RPMI7951 (cell line): ENCODE measurements at regions not wholly inside any gene's neighbourhood (a gene's known extent, or its start where the extent isn't known, plus 50 kb on each side); places are given as distances from the start of the nearest gene placed in this dataset.

Experiments used
- DNase-seq: peaks from one replicate; pipeline ENCODE4 v3.0.0-alpha.2; 2012; ENCODE audit warnings: low read depth

DNA sequence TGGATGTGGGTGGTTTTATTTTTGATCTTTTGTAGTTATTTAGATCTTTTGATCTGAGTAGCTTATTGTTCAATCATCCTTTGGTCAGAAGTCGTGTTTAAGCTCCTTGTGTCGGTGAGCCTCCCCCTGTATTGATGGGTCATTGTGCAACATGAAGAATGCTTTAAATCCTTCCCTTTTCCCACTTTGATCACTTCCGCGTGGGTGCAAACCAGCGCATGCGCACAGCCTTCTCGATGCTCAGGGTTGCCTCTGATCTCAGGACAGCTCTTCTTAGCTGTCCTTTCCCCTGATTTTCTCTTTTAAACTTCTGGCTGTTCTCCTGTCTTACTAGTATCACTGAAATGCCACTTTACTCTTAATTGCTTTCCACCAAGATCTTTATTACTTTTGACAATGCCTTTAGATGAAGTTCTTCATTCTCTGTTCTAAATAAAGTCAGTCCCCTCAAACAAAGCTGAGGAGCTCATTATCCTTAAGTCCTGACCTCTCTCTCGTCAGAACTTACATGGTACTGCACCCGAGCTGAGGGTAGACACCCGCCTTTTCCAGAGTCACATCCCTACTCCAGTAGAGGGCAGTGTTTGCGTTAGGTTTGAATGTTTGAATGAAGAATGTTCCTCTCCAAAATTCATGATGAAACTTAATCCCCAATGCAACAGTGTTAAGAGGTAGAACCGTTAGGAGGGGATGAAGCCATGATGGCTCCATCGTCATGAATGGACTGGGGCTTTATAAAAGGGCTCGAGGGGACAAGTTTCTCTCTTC is 547.9 kb upstream of the TMPRSS15 start:
- DNase-seq, result no peak

DNA sequence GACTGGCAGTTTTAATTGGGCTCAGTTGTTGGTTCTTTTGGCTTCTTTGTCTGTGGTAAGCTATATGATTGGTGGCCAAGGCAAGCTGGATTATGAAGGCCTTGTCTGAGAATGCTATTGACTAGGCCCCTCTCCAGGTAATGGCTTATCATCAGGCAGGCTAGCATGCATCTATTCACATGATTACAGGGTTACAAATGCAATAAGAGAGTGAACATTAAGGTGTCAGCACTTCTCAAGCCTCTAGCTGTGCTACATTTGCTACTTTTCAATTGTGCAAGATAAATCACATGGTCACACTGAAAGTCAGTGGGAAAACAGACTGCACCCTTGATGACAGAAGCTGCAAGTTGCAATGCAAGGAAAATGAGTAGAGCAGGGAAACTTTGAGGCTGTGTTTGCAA is 550.9 kb upstream of the TMPRSS15 start:
- DNase-seq, result no peak

DNA sequence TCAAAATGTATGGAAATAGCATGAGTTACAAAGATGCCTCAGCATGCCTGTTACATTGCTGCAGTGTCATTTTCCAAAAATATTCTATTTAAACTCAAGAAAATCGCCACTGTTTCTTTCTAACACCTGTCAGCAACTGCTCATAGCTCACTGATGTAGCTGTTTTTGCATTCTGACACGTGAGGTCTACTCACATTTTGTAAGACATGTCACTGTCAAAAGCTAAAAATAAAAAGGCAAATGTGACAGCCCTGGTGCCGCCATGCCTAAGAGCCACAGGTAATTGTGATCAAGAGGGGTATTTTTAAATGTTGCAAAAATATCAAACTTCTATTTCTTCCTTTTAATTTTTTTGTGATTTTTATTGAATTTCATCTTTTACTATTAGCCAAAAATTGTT is 556.2 kb upstream of the TMPRSS15 start:
- no peak for DNase-seq

DNA sequence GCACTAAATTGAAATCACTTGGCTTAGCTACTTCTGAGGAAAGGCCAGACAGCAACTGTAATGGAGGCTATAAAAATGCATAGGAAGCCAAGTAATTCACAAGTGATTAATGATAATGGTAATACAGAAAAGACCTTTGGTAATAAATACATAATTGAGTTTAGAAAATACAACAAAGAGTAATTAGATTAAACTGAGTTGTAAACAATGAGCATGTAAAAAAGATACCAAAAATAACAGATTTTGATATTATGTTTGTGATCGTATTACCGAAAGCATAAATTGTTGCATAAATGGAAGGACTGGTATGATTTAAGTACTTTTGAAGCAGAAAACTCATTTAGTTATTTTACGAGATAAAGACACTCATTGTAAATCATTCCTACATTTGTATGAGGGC is 556.7 kb upstream of the TMPRSS15 start:
- DNase-seq, result no peak

DNA sequence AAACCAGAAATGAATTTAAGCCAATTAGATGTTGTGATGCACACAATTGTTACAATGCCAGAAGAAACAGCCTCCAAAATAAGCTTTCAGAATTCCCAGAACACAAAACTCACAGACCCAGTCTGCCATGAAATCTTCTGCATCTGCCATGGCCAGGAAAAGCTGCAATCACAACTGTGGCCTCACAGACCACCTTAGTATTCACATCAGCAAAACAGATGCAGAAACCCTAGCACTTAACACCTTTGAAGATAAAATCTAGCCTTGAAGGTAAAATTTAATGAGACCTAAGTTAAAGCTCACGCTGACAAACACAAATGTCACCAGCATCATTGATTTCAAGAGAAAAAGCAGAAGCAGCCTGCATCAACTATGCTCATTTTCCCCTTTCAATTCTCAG is 566.8 kb upstream of the TMPRSS15 start:
- DNase-seq, result no peak

DNA sequence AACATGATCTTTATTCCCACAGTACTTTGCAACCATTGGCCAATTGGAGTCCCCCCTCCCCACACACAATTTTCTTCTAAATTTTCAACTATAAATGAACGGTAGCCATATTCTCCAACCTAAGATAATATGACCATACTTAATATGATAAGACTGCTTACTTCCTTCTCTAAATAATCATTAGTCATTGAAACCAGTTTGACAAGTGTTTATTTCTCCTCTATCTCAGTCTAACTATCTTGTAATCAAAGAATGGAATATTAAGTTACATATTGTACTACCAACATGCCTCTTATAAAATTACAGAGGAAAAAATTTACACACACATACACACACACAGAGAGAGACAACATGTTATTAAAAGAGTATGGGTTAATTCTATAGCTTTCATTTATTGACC is 567.4 kb upstream of the TMPRSS15 start:
- DNase-seq, result no peak

DNA sequence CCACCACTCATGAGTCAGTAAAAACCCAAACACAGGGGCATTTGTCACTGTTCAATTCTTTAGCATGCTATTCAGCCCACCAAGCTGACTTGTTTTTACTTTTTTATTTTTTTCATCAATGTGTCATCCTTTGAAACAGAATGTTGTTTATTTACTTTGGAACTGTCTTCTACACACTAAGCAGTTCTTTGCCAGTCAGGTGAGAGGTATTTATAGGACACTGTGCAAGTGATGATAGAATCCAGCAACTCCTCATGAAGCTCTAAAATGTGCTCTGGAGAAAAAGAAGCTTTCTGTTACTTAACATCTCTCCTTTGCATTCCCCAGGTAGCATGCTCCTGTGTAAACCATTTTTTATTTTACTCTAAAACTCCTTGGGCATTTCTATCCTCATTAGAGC is 582.0 kb upstream of the TMPRSS15 start:
- no peak for DNase-seq

DNA sequence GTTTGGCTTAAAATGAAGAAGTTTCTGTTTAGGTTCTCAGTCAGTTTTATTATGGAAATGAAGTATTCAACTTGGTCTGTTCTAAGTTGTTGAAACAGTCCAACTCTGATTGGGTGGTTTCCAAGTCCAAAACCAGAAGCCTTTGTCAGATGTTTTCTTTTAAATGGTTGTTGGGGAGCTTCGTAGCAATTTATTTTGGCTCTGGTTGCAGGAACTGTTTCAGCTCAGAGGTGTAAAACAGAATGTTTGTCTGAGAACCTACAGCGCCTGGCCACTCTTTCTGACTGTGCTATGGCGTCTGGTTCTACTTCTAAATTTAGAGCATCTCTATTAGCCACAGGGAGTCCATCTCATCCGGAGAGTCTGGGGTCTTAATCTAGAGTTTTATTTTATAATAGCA is 582.6 kb upstream of the TMPRSS15 start:
- DNase-seq, result no peak

DNA sequence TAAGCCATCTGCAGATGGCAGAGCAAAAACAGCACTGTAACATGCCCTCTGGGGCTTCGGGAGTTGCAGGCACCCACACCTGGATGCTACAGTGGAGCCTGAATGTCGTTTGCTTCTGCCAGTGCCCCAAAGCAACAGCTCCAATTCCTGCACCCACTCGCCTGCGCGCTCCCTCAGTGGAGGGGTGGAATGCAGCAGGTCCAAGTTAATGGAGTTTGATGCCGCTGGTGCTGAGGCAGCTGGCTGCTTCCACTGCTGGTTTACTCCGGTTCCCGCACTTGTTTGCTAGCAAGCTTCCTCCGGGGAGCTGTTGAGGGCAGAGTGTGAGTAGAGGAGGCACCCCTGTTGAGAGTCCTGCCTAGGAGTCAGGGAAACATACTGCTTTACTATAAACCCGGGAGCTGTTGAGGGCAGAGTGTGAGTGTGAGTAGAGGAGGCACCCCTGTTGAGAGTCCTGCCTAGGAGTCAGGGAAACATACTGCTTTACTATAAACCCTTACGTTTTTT is 584.0 kb upstream of the TMPRSS15 start:
- no peak for DNase-seq

DNA sequence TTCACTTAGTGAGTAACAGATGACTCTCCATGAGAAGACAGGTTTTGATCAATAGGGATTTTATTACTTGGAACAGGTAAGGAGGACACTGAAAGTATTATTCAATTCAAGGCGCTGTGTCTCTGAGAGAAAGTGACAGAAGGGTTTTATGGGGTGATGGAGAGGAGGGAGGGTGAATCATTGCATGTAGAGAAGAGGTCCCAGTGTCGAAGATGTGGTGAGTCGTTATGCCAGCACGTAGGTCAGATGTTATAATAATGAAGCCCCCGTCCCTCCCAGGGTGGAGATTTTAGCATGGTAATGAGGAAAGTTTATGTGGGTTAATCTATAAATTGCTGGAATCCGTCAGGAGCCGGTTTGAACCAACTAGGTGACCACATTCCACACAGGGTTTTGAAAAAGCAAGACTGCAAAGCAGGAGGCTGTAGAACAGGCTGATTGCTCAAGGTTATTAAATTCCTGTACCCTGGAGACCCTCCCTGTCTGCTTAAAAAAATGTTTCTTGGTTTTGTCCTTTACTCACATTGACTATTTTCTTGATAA is 586.4 kb upstream of the TMPRSS15 start:
- no peak for DNase-seq

DNA sequence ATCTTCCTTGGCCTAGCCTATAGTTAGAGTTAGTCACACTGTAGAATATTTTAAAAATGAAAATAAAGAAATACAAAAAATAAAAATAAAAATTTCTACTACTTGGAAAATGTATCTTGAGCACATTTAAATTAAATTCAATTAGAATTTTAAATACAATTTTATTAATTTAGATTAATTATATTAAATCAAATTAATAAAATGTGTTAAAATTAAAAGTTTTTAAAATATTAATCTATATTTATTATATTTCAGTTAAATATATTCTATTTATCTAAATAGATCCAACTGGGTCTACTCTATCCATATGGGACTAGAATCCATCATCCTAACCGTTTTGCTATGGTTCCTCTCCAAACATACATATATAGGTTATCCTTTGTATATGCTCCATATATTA is 588.3 kb upstream of the TMPRSS15 start:
- no peak for DNase-seq

DNA sequence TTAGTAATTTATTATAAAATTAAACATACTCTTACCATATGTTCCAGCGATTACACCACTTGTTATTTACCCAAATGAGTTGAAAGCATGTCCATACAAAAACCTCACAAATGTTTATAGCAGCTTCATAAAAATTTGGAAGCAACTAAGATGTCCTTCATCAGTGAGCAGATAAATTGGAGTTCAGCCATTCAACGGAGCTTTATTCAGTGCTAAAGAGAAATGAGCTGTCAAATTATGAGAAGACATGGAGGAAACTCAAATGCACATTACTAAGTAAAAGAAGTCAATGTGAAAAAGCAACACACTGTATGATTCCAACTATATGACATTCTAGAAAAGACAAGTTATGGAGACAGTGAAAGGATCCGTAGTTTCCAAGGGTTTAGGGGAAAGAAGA is 606.7 kb upstream of the TMPRSS15 start:
- DNase-seq, result no peak

DNA sequence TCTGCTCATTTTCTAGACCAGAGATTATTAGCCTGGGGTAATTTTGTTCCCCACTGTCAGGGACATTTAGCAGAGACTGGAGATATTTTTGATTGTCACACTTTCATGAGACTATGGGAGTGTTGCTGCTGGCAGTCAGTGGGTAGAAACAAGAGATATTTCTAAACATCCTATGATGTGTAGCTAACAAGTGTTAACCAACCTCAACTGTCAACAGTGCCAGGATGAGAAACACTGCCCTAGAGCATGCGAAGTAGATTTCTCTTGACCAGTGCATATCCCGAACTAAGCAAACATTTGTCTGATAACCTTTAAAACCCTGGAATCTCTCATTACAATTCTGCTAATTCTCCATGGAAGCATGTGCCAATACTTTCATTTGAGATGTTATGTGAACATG is 607.4 kb upstream of the TMPRSS15 start:
- DNase-seq, result no peak

DNA sequence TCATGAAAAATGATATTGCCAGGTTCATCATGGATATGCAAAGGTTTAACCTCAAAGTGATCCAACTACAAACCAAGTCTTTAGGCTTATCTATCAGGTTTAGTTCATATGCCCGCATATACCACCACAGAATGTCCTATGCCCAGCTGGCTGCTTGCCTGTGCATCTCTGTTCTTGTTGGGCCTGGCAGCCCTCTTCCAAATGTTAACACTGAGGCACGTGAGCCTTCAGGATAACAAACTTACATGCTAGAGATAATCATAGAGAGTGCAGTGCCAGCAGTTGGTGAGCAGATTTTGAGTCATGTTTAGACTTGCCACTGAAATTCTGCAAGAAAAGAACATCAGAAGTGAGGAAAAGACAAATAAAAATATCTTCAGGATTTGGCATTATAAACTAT is 607.9 kb upstream of the TMPRSS15 start:
- no peak for DNase-seq

DNA sequence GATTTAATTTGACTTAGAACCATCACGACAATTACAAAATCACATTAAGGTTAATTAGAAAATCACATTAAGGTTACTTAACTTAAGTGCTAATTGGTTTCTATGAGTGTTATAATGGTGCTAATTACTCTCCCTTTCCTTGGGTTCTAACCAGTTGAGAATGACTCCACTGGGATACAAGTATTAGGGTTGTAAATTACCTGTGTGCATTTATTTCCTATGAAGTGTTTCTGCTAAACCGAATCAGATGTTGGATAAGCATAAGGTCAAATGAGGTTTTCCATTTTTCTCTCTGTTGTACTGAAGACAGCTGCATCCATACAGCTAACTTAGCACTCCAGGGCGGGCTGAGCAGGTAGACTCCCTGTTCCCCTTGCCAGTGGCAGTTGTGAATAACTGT is 610.3 kb upstream of the TMPRSS15 start:
- DNase-seq, result no peak

DNA sequence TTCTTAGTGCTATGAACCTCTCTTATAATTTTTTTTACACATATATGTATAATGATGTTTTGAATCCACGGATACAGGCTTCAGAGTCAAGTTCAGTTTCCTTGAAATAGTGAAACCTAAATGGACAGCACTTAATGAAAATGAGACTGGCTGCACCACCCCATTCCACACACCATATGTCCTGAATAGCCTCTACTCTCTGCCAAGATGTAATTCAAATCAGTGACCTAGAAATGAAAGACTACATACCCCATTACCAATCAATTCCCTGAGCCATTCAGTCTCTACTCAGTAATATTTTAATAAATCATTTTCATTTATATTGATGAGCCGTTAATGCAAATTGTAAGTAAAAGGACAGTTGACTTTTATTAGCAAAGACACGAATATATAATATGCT is 614.9 kb upstream of the TMPRSS15 start:
- no peak for DNase-seq

DNA sequence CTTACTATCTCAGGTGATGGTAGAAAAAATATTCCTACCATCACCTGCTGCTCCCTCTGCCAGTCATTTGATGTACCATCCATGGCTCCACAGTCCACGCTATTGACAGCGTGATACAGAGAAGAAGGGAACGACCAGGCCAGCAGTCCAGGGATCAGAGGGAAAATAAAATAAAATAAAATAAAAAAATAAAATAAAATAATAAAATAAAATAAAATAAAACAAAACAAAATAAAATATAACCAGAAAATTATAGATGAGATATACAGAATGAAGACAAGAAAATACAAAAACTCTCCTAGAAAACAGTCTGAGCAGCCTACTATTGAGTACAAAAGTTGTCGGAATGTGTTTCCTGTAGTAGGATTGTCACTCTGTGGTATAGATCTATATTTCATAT is 619.4 kb upstream of the TMPRSS15 start:
- DNase-seq, result no peak

DNA sequence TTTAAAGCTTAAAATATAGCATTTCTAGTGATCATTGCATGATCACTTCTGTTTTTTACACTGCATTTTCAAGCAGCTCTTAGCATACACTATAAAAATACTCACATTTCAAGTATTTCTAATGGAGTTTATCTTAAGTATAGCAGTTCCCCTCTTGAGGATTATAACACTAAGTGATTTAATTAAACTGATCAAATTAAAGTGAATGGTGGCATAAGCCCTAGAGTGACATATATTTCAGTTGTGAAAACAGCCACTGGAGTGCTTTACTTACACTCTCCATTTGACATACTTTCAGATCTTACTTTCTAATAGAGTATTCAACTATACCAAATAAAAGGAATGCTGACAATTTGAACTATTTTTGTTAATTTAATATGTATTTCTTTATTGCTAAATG is 623.3 kb upstream of the TMPRSS15 start:
- no peak for DNase-seq

DNA sequence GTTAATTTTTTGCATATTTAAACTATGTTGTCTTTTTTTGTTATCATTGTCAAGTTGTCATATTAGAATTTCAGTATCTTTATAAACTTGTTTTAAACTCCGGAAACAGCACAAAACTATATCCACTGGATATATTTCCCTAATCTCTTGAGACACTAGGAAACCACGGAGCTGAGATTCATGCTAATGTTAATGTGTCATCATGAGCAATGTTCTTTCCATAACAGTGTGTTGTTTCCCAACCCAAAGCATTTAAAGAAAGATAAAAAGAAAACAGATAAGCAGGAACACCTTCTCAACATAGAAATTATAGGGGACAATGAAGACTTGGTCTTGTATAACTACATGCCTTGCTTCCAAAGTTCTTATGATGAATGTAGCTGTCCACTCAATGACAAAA is 626.2 kb upstream of the TMPRSS15 start:
- DNase-seq, result no peak

DNA sequence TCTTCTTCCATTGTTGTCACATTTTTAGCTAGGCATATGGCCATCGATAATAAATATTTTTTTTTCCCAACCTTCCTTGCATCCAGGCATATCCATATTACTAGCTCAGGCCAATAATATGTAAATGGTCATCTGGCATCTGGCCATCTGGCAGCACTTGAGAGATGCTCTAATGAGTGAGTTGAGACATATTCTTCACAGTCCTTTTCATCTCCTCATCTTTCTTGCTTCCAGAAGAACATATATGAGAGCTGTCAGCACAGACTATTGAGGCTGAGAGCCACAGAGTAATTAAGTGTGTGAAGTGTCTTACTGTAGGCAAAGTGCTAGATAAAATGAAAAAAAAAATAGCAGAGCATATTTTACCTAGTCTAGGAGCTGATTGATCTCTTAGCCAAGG is 628.4 kb upstream of the TMPRSS15 start:
- no peak for DNase-seq

DNA sequence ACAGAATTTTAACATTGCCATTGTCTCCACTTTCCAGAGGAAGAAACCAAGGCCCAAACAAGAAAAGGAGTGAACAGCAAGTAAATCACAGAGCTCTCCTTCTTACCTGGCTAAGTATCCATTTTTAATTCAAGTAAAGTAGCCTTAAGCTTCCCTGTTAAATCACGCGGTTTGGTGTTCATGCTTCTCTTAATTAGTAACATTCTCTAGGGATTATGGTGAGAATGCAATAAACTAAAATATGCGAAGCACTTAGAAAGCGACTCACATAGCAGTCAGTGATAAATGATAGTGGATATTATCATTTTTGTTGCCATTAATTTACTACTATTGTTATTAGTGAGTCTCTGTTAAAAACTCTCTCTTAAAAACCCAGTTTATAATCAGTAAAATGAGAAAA is 630.5 kb upstream of the TMPRSS15 start:
- DNase-seq, result no peak

DNA sequence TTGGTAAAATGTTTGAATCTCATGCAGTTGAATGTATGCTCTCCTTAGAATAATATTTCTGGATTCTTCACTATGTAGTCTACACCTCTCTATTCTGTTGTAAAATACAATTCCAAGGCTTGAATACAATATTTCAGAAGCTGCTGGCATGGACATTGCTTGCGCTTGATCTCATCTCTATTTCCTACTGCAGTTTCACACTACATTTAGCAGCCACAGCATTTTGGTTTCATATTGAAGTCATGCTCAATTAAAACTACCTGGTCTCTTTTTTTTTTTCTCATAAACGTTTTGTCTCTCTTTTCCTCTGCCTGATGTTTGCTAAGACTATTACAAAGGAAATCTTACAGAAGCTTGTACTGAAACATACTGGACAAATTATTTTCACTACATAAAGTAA is 631.0 kb upstream of the TMPRSS15 start:
- DNase-seq, result no peak

DNA sequence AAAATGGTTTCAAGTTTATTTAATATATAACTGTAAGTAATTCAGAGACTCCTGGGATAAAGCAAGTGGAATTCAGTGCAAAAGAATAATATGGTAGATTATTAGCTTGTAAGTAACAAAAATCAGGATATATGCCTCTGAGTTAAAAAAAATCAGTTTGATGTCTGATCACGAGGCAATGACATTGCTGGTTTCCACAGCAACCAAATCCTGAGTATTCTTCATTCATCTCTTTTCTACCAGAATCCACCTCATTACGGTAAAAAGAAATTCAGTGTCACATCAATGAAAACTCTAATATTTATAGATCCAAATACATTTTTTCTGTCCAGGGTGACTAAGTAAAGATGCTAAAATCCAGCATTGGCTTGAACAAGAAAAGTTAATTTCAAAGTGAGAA is 642.3 kb upstream of the TMPRSS15 start:
- DNase-seq, result no peak

DNA sequence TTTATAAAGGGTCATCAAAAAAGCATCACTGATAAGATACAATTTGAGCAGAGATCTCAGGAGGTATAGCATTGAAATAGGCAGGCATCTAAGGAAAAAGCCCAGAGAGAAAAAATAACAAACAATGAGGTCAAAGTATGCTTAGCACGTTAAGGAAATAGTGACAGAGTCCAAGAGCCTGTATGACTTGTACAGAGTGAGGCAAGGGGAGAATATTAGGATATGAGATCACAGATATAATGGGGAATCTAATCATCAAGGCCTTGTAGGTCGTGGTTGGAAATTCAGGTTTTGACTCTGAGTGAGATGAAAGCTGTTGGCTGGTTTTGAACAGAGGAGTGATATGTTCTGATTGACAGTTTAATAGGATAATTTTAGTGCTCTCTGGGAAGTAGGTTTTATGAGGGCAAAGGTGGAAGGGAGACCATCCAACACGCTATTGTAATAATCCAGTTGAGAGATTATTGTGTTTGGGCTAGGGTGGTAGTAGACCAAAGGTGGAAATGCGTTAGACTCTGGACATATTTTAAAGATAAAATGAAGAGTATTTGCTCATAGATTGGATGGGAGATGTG is 644.6 kb upstream of the TMPRSS15 start:
- DNase-seq, result no peak
